HEK293T (cell line): ENCODE measurements at regions not wholly inside any gene's neighbourhood (a gene's known extent, or its start where the extent isn't known, plus 50 kb on each side); places are given as distances from the start of the nearest gene placed in this dataset.

Experiments
- ARNT ChIP-seq: fragments of 450-650 bp; IDR thresholded peaks from 2 replicates; pipeline ENCODE4 v1.6.1; 2017; ENCODE audit warnings: mild to moderate bottlenecking
- BHLHE40 ChIP-seq: fragments of 450-650 bp; IDR thresholded peaks from 2 replicates; pipeline ENCODE4 v1.6.1; 2016; ENCODE audit warnings: mild to moderate bottlenecking, moderate library complexity, borderline replicate concordance
- HDGF ChIP-seq: fragments of 450-650 bp; IDR thresholded peaks from 2 replicates; pipeline ENCODE4 v1.6.1; 2017; ENCODE audit warnings: antibody characterized with exemption, borderline replicate concordance
- L3MBTL2 ChIP-seq: fragments of 450-650 bp; conservative IDR thresholded peaks from 2 replicates; pipeline ENCODE4 v1.6.1; 2016; ENCODE audit warnings: mild to moderate bottlenecking
- SP1 ChIP-seq: fragments of 450-650 bp; IDR thresholded peaks from 2 replicates; pipeline ENCODE4 v1.6.1; 2017
- SUZ12 ChIP-seq: fragments of 450-650 bp; IDR thresholded peaks from 2 replicates; pipeline ENCODE4 v1.6.1; 2016; ENCODE audit warnings: mild to moderate bottlenecking

GRCh38 chr1:181317261-181317930, 165.9 kb upstream of the CACNA1E start:
- TF ChIP-seq HDGF (no peak), SUZ12 (no peak), SP1 (no peak), BHLHE40 (no peak), L3MBTL2 (no peak), ARNT (no peak)
